Osteoblast (primary cell): ENCODE measurements at regions not wholly inside any gene's neighbourhood (a gene's known extent, or its start where the extent isn't known, plus 50 kb on each side); places are given as distances from the start of the nearest gene placed in this dataset.
A peak's percentile ranks its signal among the peaks of the same experiment; 100 is the strongest.

ENCODE experiments used
- DNase-seq: peaks from one replicate; pipeline ENCODE4 v3.0.0; 2011; ENCODE audit warnings: low spot score, mixed read lengths; ENCODE audit not compliant: insufficient read length; ENCODE audit errors: missing footprints
- H2AFZ ChIP-seq: 2 replicates; pipeline ENCODE4 v1.6.0; 2011; ENCODE audit warnings: mild to moderate bottlenecking, low read length
- H3K27ac ChIP-seq: 2 replicates; pipeline ENCODE4 v1.5.1; 2011; ENCODE audit warnings: mild to moderate bottlenecking, low read depth, low read length, moderate library complexity
- H3K27me3 ChIP-seq: 2 replicates; pipeline ENCODE4 v1.6.0; 2012; ENCODE audit warnings: mild to moderate bottlenecking, control low read depth, inconsistent platforms, low read length, moderate library complexity; ENCODE audit not compliant: insufficient read depth
- H3K36me3 ChIP-seq: 2 replicates; pipeline ENCODE4 v1.5.1; 2011; ENCODE audit warnings: mild to moderate bottlenecking, low read length, control low read depth, moderate library complexity; ENCODE audit not compliant: insufficient read depth
- H3K4me1 ChIP-seq: 2 replicates; pipeline ENCODE4 v1.5.1; 2011; ENCODE audit warnings: mild to moderate bottlenecking, low read length, control low read depth, moderate library complexity; ENCODE audit not compliant: insufficient read depth
- H3K4me2 ChIP-seq: 2 replicates; pipeline ENCODE4 v1.6.0; 2011; ENCODE audit warnings: mild to moderate bottlenecking, low read length; ENCODE audit not compliant: insufficient read depth
- H3K4me3 ChIP-seq: fragments of 200-600 bp; sonication (generic); 3 replicates; pipeline ENCODE4 v1.5.1; 2012; ENCODE audit warnings: mild to moderate bottlenecking, low read length, inconsistent platforms; ENCODE audit not compliant: insufficient read depth
- H3K79me2 ChIP-seq: 2 replicates; pipeline ENCODE4 v1.6.0; 2012; ENCODE audit warnings: mild to moderate bottlenecking, low read length, control low read depth, inconsistent platforms; ENCODE audit not compliant: insufficient read depth
- H3K9me3 ChIP-seq: 2 replicates; pipeline ENCODE4 v1.5.1; 2011; ENCODE audit warnings: low read depth, low read length, control low read depth
- H4K20me1 ChIP-seq: 2 replicates; pipeline ENCODE4 v1.6.0; 2012; ENCODE audit warnings: mild to moderate bottlenecking, low read length, control low read depth; ENCODE audit not compliant: insufficient read depth
- TF ChIP-seq, protein P1 (sequence below): IDR thresholded peaks from 2 replicates; pipeline ENCODE4 v1.5.1; 2011; ENCODE audit warnings: mild to moderate bottlenecking, low read depth, low read length, moderate library complexity; ENCODE audit errors: extremely low read depth

DNA sequence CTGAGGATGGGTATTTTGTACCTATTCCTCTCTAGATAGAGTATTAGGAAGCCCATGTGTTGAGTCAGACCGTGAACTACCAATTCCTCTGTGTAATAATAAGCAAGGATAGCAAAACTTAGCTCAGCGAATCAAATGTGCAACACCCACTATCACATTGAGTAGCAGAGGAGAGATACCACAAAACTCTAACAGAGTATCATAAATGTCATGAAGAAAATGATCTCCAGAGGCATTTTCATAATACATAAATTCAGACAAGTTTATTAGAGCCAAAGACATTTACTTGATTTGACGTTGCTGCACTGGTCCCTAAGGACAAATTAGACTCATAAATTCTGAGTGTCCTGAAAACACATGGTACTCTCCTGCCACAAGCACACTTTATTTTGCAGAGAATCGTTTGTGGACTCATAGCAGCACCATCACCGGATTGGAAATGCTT lies 245.2 kb downstream of the HAO1 start:
- H3K4me1 ChIP-seq = peaks cover 15% of the 10 kb centered on the region
- H4K20me1 ChIP-seq = no peaks in the 10 kb centered on the region
- H3K4me3 ChIP-seq = no peak overlapping the region
- H2AFZ ChIP-seq = no peak overlapping the region
- TF ChIP-seq, protein P1, sequence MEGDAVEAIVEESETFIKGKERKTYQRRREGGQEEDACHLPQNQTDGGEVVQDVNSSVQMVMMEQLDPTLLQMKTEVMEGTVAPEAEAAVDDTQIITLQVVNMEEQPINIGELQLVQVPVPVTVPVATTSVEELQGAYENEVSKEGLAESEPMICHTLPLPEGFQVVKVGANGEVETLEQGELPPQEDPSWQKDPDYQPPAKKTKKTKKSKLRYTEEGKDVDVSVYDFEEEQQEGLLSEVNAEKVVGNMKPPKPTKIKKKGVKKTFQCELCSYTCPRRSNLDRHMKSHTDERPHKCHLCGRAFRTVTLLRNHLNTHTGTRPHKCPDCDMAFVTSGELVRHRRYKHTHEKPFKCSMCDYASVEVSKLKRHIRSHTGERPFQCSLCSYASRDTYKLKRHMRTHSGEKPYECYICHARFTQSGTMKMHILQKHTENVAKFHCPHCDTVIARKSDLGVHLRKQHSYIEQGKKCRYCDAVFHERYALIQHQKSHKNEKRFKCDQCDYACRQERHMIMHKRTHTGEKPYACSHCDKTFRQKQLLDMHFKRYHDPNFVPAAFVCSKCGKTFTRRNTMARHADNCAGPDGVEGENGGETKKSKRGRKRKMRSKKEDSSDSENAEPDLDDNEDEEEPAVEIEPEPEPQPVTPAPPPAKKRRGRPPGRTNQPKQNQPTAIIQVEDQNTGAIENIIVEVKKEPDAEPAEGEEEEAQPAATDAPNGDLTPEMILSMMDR = no peak
- no peaks in the 10 kb centered on the region for H3K36me3 ChIP-seq
- H3K9me3 ChIP-seq = no peaks in the 10 kb centered on the region
- no peak overlapping the region for H3K4me2 ChIP-seq
- H3K79me2 ChIP-seq = no peaks in the 10 kb centered on the region
- H3K27me3 ChIP-seq = no peaks in the 10 kb centered on the region
- peak overlapping the region; percentile 71 for H3K27ac ChIP-seq
- no peak for DNase-seq

DNA sequence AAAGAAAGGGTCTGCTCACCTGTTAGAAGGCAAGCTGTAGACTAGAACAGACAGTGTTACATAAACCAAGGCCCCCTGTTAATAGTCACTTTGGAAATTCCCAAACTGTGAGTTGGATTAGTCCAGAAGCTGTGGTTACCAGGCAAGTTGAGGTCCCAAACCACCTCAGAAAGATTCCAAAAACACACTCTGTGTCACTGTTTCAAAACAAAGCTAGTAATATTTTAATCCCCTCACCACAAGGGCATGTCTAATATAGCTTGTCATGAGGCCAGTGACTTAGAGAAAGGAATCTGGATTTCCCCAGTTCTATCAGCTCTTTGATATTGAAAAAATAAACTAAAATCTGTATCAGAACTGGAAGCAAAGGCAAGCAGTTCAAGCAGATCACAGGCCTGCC lies 244.6 kb downstream of the HAO1 start:
- H3K79me2 ChIP-seq = no peaks in the 10 kb centered on the region
- no peaks in the 10 kb centered on the region for H4K20me1 ChIP-seq
- H3K4me1 ChIP-seq = peaks cover 15% of the 10 kb centered on the region
- no peak overlapping the region for H3K4me2 ChIP-seq
- no peak for DNase-seq
- TF ChIP-seq, protein P1 = no peak
- no peaks in the 10 kb centered on the region for H3K27me3 ChIP-seq
- no peaks in the 10 kb centered on the region for H3K9me3 ChIP-seq
- H3K36me3 ChIP-seq = no peaks in the 10 kb centered on the region
- peak overlapping the region; percentile 71 for H3K27ac ChIP-seq
- H3K4me3 ChIP-seq = no peak overlapping the region
- H2AFZ ChIP-seq = no peak overlapping the region

DNA sequence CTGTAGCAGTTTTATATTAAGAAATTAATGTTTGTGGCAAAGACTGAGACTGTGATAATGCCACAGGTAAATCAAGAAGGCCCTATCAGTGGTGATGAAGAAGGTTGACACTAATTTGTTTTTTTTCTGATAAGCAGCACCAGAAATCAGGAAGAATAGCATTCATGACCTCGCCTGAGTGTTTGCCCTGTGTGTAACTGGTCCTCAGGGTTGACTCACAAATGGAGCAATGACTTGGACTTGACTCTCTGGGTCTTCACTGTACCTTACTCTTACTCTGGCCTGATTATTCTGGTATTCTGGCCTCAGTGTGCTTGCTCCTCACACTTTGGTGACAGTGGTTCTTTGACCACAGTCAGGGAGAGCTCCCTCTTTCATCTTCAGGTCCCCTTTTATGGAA lies 243.9 kb downstream of the HAO1 start:
- Histone ChIP-seq H3K4me3 (no peak overlapping the region), H2AFZ (no peak overlapping the region), H3K9me3 (no peaks in the 10 kb centered on the region), H3K4me2 (no peak overlapping the region), H3K4me1 (peaks cover 15% of the 10 kb centered on the region), H3K36me3 (no peaks in the 10 kb centered on the region), H3K79me2 (no peaks in the 10 kb centered on the region), H4K20me1 (no peaks in the 10 kb centered on the region), H3K27ac (peak overlapping the region; percentile 71), H3K27me3 (no peaks in the 10 kb centered on the region)
- no peak for DNase-seq
- TF ChIP-seq, protein P1 = no peak

DNA sequence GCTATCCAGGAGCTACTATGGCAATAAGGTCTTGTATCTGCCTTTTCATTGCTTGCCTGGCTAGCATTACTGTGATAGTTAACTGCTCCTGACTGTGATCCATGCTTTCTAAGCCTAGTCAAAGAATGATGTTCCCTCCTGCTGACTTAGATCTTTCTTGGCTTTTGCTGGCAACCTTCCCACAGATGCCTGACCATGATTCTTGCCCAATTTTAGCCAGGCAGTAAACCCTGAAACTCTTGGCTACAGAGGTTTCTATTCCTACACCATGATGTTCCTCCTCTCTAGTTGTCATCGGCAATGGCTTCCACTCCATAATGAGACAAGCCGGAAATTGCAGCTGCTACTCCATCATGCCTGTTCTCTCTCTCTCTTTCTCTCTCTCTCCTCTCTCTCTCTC lies 238.1 kb downstream of the HAO1 start:
- Histone ChIP-seq H3K27me3 (no peaks in the 10 kb centered on the region), H3K4me2 (no peak overlapping the region), H3K79me2 (no peaks in the 10 kb centered on the region), H3K36me3 (no peaks in the 10 kb centered on the region), H3K27ac (no peak overlapping the region), H2AFZ (no peak overlapping the region), H3K4me3 (no peak overlapping the region), H3K4me1 (no peaks in the 10 kb centered on the region), H4K20me1 (no peaks in the 10 kb centered on the region), H3K9me3 (no peaks in the 10 kb centered on the region)
- TF ChIP-seq, protein P1 = no peak
- DNase-seq = no peak
